Embryonic facial prominence (tissue), 1 donor: ENCODE measurements at regions not wholly inside any gene's neighbourhood (a gene's known extent, or its start where the extent isn't known, plus 50 kb on each side); places are given as distances from the start of the nearest gene placed in this dataset.
"Not testable (repeated sequence)": the region's sequence is repeated elsewhere in the genome, so short reads cannot be mapped to it uniquely, and the experiment has no call there.

Source experiments
- DNase-seq: peaks from one replicate; pipeline ENCODE4 v3.0.0-alpha.2; 2016; ENCODE audit errors: extremely low spot score

DNA sequence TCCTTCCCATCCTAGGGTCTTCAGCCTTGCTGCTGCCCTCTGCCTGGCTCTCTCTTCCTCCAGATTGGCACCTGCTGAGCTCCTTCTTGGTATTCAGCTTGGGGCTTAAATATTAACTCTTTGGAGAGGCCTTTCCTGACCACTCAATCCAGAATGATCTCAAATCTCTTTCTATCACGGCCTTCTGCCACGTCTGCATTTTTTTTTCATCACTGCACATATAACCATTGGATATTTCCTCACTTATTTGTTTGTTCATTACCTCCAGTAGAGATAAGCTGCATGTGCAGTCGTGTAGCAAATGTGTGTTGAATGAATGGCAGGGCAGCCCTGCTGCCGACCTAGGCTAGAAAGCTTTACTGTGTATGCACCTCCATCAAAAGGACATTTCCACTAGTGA is 51.6 kb upstream of the MPP7 start:
- no peak for DNase-seq

DNA sequence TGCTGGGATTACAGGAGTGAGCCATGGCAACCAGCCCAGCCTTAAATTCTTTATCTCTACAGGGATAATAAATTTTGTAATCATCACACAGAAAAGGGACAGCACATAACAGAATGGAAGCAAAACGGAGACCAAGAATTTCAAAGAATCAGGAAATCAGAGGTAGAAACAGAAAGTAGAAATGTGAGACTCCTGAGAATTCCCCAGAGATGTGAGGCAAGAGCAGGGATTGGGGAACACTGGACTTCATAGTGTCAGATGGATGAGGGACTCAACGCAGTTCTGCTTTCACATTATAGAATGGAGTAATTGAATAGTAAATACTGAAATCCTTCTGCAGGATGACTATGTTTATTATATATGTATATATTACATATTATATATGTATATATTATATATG is 52.5 kb upstream of the MPP7 start:
- DNase-seq: no peak

DNA sequence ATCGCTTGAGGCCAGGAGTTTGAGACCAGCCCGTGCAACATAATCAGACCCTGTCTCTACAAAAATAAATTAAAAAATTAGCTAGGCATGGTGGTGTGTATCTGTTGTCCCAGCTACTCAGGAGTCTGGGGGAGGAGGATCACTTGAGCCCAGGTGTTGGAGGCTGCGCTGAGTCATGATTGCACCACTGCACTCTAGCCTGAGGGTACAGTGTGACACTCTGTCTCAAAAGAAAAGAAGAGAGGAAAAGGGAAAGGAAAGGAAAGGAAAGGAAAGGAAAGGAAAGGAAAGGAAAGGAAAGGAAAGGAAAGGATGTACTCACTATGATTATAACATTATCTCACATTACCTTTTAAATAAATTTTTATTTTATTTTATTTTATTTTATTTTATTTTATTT is 56.5 kb upstream of the MPP7 start:
- no peak for DNase-seq

DNA sequence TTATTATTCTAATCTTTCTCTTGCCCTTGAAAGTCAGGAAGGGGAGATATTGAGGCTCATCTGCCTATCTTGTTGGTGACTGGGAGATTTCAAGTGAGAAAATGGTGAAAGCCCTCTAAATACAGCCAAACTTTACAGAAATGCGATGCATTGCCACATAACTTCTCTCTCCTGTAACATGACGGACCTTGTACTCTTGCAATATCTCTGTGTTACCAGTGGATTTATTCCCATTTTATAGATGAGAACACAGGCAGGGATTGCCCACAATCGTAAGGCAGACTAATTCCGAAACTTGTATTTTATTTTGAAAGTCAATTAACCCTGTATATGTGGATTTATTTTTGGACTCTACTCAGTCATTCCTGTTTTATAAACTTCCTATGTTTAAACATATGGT is 57.3 kb upstream of the MPP7 start:
- no peak for DNase-seq

DNA sequence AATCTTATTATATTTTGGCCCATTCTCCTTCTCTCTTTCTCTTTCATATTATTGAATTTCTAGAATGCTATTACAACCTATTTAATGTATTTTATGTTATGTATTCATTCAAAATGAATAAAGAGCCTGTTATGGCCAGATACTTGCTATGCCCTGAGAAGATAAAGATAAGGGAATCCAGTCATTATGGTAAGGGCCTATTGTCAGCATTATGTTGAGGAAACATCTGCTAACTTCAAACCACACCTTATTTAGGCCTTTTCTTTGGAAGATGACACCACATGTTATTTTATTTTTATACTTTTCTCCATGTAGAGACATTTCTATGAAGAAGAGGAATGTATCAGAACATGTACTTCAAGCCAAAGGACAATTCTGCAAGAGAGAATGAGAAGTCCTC is 60.5 kb upstream of the MPP7 start:
- DNase-seq: no peak

DNA sequence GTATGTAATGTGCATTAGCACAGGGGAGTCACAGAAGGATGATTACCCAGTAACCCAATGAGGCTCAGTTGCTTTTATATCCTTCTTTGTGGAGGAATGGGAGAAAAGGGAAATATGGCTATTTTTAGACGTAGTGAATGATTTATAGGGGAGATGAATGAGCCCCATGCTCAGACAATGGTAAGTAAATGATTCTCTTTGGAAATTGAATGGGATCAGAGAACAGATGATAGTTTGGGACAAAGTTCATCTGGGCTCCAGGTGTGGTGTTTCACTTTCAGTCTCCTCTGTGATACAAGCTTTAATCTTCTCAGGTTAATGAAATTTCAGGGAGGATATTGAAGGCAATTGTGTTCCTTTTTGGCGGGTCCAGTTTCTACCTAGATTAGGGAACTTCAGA is 63.0 kb upstream of the MPP7 start:
- DNase-seq: no peak

DNA sequence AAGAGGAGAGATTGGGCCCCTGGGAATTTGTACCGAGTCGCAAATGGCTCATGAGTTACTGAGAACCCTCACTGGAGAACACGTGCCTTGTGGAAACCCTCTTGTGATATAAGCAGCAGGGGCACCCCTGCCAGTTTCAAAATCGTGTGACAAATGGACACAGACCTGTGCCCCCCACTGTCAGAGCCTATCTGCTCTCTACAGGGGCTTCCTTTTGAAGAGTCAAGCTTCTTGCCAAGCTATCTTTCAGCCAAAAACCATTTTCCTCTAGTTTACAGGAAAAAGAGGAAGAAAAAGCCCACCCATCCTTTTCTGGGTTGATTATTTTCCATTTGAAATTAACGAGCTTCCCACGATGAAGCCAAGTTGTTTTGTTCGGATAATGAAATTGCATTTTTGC is 64.1 kb upstream of the MPP7 start:
- DNase-seq: no peak

DNA sequence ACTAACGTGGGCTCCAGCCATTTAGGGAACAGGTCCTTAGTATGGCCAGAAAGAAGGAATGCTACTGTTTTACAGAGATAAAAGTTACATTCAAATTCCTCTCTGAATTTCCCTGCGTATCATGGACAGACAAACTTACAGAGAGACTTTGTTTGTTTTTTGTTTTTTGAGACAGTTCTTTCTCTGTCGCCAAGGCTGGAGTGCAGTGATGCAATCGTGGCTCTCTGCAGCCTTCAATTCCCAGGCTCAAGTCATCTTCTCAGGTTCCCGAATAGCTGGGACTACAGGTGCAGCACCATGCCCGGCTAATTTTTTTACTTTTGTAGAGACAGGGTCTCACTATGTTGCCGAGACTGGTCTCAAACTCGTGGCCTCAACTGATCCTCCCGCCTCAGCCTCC is 64.5 kb upstream of the MPP7 start:
- no peak for DNase-seq

DNA sequence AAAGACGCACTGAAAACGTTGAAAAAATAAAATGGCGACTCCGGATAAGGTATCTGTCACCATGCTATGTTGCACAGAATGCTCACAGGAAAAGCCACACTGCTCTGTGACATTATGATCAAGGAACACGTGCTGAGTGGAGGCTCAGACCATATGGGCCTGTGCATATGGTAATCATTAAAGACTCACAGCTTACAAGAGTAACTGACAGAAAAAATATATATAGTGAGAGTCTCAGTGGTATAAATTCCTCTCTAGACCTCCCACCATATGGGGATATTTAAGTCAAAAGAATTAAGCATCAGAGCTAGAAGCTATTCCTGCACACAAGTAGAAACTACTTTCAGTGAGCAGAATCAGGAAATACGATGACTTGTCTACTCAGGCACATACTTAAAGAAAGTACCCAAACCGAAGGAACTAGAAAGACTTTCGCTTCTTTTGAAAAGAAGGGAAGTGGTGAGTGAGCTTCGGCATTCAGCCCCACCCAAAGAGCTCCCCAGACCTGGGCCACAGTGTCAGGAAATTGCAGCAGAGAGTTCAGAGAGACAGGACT is 65.1 kb upstream of the MPP7 start:
- peak; percentile 42 for DNase-seq

DNA sequence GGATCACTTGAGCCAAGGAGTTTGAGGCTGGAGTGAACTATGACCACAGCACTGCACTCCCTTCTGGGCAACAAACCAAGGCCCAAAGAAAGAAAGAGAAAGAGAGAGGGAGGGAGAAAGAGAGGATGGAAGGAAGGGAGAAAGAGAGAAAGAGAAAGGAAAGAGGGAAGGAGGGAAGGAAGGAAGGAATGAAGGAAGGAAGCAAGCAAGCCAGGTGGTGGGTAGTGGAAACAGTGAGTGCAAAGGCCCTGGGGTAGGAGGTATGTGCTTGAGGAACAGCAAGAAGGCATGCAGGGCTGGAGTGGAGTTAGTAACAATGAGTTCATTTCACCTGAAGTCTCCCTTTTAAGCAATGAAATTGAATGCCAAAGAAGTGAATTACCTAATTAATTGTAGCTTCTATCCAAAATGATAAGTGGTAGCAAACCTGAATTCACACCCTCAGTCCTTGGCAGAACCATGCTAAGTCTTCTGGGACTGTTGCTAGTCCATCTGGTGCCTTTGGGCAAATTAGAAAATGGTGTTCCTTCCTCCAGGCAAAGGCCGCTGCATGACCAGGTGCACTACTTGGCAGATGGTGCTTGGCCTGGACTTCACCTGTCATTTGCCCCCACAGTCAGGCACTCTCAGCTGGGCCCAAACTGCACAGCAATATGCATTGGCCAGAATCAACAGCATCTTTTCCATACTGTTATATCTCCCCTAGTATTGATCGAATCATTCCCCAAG is 67.4 kb upstream of the MPP7 start:
- no peak for DNase-seq

DNA sequence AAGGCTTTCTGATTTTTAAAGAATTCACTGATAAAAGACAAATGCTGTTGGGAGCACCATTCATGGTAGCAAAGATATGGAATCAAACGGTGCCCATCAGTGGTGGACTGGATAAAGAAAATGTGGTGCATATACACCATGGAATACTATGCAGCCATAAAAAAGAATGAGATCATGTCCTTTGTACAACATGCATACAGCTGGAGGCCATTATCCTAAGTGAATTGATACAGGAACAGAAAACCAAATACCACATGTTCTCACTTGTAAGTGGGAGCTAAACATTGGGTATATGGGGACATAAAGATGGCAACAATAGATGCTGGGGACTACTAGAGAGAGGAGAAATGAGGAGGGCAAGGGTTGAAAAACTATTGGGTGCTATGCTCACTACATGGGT is 68.8 kb upstream of the MPP7 start:
- not testable (repeated sequence) for DNase-seq

DNA sequence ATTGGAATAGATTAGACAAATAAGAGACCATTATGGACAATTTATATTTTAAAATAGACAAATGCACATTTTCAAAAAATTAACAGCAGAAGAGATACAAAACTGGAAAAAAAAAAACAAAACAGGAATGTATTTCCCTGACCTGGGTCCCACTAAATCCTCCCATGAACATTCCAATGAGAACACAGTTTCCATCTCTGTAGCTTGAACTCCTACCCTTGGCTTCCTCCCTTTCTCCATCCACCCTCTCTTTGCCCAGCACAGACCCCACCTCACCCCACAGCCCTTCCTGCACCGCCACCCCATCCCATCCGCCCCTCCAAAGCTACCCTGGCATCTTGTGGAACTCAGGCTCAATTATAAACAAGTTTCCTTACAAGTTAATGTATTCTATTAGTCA is 71.2 kb upstream of the MPP7 start:
- no peak for DNase-seq

DNA sequence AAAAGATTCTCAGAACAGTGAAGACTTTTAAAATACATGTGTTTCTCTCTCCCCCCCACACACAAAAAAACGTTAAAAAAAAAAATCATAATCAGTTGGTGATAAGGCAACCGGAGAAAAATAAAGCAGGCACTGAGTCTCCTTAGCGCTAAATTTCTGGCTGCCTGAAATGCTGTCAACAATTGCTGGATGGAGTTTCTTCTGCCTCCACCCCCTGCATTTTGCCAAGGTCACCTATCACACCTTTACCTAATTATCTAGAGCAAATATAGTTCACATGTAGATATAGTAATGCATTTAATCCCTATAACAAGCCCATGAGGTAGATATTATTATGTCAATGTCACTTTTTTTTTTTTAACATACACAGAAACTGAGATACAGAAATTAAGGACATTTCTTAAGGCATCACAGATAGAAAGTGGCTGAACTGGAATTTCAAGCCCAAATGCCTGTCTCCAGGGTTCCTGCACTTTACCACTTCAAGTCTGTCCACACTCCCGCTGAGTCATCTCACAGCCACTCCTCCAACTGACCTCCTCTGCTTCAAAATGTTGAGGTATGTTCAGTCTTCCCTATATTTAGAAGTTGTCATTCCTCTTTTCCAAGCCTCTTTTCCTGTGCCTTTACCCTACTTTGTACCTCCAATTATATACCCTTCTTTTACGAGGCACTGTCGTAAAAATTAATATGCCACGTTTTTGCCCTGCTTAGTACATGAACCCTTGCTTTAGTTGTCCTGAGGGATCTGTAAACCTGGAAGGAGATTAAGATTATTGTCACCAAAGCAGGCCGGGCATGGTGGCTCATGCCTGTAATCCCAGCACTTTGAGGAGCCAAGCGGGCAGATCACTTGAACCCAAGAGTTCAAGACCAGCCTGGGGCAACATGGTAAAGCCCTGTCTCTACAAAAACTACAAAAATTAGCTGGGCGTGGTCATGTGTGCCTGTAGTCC is 72.8 kb upstream of the MPP7 start:
- no peak for DNase-seq

DNA sequence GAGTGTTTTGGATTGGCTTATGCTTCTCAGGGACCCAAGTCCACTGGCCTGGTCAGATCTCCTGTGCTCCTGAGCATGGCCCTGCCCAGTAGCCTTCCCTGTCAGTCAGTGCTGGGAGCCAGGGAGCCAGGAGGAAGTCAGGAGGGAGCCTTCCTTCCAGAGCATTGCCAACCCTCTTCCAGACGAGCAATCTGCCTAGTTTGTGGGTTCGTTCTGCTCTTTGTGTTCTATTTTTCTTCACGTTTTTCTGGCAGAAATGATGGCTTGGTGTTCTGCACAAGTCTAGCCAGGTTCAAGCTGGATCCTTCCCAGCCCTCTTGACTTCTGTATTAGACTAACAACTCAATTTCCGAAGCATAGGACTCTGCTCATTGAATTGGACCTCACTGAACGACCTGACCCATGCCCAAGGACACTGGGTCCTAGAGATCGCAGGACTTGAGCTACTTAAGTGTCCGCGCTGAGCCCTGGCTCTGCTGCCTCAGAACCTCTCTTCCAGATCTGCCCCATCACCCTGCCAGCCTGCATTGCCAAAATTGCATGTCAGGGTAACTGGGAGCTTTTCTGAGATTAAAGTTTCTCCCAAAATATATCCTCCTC is 76.2 kb upstream of the MPP7 start:
- no peak for DNase-seq

DNA sequence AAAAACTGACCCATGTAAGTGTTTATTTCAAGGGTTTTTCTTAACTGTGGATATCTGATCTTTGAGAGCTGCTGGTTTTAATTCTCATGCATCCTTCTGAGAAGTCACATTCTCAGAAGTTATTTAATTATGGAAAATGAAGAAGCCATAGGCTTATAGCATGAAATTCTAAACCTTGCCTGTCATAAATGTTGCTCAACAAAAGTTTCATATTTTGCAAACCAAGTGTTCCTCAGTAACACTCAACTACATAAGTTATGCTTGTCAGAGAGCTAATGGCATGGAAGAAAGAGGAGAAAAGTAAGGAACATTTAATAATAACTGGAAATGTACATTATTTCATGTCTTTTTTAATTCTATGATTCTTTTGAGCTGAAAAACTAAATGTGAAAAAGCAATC is 78.6 kb upstream of the MPP7 start:
- no peak for DNase-seq

DNA sequence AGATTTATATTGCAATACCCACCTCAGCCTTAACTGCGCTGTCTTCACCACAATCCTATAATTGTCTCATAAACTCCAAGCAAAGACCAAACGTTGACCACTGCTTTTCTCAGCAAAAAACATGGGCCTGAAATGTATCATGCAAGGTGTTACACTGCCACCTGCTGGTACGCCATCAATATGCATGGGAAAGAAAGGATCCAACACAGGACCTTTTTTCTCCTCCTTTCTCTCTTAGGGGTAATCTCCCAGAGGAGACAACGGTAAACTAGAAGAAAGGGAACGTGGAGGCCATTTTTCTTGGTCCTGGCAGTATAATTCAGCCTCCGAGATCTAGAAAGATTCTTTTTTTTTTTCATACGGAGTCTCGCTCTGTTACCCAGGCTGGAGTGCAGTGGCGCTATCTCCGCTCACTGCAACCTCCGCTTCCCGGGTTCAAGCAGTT is 79.1 kb upstream of the MPP7 start:
- DNase-seq: peak; percentile 74

DNA sequence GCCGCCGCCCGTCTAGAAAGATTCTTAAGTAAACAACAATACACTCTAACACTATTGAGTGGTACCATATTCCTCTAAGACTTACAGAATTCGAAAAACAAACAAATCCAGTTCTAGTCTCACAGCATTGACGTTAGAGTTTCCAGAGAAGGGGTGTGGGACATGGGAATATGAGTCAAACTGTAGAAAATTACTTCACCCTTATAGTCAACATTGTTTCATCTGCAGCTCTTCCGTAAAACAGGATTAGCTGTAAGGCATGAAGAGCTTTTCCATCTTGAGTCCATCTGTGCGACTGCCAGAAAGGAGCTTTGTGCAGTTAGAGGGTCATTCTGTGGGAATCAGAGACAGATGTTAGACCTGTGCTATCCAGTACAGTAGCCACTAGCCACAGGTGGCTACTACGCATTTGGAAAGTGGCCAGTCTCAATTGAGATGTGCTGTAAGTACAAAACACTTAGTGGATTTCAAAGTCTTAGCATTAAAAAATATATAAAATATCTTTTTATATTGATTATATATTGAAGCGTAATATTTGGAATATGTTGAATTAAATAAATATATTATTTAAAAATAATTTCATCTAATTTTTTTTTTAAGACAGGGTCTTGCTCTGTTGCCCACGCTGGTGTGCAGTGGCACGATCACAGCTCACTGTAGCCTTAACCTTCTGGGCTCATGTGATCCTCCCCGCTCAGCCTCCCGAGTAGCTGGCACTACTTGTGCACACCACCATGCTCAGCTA is 79.8 kb upstream of the MPP7 start:
- DNase-seq: peak; percentile 66

DNA sequence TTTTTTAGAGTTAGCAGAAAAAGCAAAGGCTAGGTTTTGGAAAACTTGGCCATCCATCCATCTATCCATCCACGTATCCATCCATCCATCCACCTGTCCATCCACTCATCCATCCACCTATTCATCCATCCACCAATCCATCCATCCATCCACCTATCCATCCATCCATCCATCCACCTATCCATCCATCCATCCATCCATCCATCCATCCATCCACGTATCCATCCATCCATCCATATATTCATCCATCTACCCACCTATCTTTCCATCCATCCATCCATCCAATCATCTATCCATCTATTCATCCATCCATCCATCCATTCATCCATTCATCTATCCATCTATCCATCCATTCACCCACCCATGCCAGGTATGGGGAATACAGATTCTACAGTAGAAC is 81.7 kb upstream of the MPP7 start:
- no peak for DNase-seq

DNA sequence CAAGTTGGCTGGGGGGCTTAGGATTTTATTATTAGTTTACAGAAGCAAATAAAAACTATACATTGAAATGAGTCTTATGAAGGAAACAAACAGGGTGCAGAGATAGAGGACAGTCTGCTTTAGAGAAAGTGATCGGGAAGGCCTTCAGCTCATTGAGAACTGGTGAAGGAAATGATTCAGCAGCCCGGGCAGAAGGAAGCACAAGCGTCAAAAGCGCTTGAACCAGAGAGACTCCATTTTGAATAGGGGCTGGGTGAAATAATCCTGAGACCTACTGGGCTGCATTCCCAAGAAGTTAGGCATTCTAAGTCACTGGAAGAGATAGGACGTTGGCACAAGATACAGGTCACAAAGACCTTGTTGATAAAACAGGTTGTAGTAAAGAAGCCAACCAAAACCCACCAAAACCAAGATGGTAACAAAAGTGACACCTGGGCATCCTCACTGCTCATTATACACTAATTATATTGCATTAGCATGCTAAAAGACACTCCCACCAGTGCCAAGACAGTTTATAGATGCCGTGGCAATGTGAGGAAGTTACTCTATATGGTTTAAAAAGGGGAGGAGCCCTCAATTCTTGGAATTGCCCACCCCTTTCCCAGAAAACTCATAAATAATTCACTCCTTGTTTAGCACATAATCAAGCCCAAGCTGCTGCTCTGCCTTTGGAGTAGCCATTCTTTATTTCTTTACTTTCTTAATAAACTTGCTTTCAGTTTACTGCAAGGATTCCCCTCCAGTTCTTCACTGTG is 83.1 kb upstream of the MPP7 start:
- no peak for DNase-seq

DNA sequence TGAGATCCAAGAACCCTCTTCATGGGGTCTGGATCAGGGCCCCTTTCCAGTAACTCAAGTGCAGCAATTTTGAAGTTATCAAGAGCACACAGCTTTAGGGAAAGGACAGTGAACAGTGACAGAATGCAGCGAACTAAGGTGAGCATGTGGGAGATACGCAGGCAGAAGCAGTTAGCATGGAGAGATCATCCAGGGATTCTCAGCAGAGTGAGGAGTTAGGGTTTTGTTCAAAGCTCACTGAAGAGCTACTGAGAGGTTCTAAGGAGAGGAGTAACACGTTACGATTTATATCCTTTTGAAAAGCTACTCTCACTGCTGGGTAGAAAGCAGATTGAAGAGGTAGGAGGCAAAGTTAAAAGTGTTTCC is 83.6 kb upstream of the MPP7 start:
- no peak for DNase-seq

DNA sequence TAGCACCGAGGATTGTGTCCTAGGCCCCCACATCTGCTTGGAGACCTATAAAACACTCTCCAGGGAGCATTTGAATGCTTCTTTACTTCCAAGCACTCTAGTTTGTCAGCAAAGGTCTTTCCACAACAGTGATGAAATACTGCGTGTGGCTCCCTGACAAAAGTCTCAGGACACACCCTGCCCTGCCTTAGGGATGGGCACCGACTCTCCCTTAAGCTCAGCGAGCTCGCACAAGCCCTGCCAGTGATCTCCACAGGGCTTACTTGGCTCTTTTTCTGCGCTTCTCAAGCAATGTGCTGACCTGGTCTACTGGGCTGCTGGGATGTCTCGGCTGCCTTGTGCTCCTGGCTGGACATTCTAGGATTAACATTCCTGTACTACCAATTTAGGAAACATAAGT is 84.3 kb upstream of the MPP7 start:
- no peak for DNase-seq
